Endothelial cell of umbilical vein (primary cell): ENCODE measurements at regions not wholly inside any gene's neighbourhood (a gene's known extent, or its start where the extent isn't known, plus 50 kb on each side); places are given as distances from the start of the nearest gene placed in this dataset.

ENCODE experiments used
- BruUV-seq: library from RNA; stranded (reverse); fragments of 400-500 nt; replicated peaks from 2 replicates; lab custom pipeline; 2021; lab: Mats Ljungman, UMichigan
- CTCF ChIA-PET: fragments of 300-600, 350-600 bp; sonication (Branson Sonifier 250); formaldehyde crosslinking; loops from one replicate; lab custom pipeline; 2021; ENCODE audit warnings: antibody characterized with exemption, inconsistent platforms; lab: Charles Lee
- POLR2A ChIA-PET: fragments of 300-600, 350-600 bp; sonication (Branson Sonifier 250); formaldehyde crosslinking; loops from one replicate; lab custom pipeline; 2021; ENCODE audit warnings: antibody characterized with exemption, inconsistent platforms; lab: Charles Lee
- DNase-seq: peaks from one replicate; pipeline ENCODE4 v3.0.0-alpha.2; 2011; ENCODE audit warnings: low read depth, low spot score
- FAIRE-seq: peaks from 2 replicates; lab custom pipeline; 2011; peaks lifted over from hg19 to GRCh38; lab: Jason Lieb, UNC
- H2AFZ ChIP-seq: 2 replicates; pipeline ENCODE4 v1.6.0; 2012; ENCODE audit warnings: low read depth, low read length, control low read depth, inconsistent platforms
- H3K27ac ChIP-seq: 2 replicates; pipeline ENCODE4 v1.5.1; 2011; ENCODE audit warnings: low read depth, mild to moderate bottlenecking, control low read depth, low read length, moderate library complexity; ENCODE audit not compliant: insufficient read depth
- H3K27me3 ChIP-seq, 2 experiments: 2 replicates each; pipeline versions ENCODE4 v1.6.0 to v1.6.1; 2011; ENCODE audit warnings: low read length in 2 of 2, mixed read lengths in 1 of 2; ENCODE audit not compliant: control insufficient read depth in 2 of 2, insufficient read depth in 2 of 2
- H3K36me3 ChIP-seq, 2 experiments: 2 replicates in 1 of 2; 3 replicates in 1 of 2; pipeline ENCODE4 v1.5.1; 2011; ENCODE audit warnings: low read length in 2 of 2, mild to moderate bottlenecking in 1 of 2, moderate library complexity in 1 of 2; ENCODE audit not compliant: control insufficient read depth in 2 of 2, insufficient read depth in 2 of 2; ENCODE audit errors: extremely low read depth in 1 of 2
- H3K4me1 ChIP-seq: 3 replicates; pipeline ENCODE4 v1.5.1; 2011; ENCODE audit warnings: mild to moderate bottlenecking, low read length; ENCODE audit not compliant: control insufficient read depth, insufficient read depth; ENCODE audit errors: extremely low read depth
- H3K4me2 ChIP-seq: 2 replicates; pipeline ENCODE4 v1.6.1; 2011; ENCODE audit warnings: low read length, control low read depth, mixed read lengths; ENCODE audit not compliant: insufficient read depth
- H3K4me3 ChIP-seq, 3 experiments: fragments of 200-600 bp in 1 of 3; sonication (generic), shearing (Covaris generic) in 1 of 3; replicated peaks in 1 of 3; 2 replicates each; pipeline ENCODE4 v1.5.1; 2011 to 2016; ENCODE audit warnings: control low read depth in 3 of 3, low read length in 3 of 3, mild to moderate bottlenecking in 2 of 3, inconsistent platforms in 1 of 3, low read depth in 1 of 3, moderate library complexity in 1 of 3; ENCODE audit not compliant: insufficient read depth in 1 of 3
- H3K79me2 ChIP-seq: 2 replicates; pipeline ENCODE4 v1.6.0; 2012; ENCODE audit warnings: low read length, inconsistent platforms; ENCODE audit not compliant: control insufficient read depth, insufficient read depth
- H3K9ac ChIP-seq: replicated peaks from 2 replicates; pipeline ENCODE3; 2011; ENCODE audit warnings: low read length, control low read depth; ENCODE audit not compliant: insufficient read depth; ENCODE audit errors: extremely low read depth
- H3K9me1 ChIP-seq: replicated peaks from 3 replicates; pipeline ENCODE4 v1.6.0; 2011; ENCODE audit warnings: mild to moderate bottlenecking, low read length; ENCODE audit not compliant: control insufficient read depth, insufficient read depth; ENCODE audit errors: extremely low read depth
- H3K9me3 ChIP-seq: replicated peaks from 2 replicates; pipeline ENCODE4 v1.5.1; 2012; ENCODE audit warnings: low read length, inconsistent platforms; ENCODE audit not compliant: control insufficient read depth, insufficient read depth
- H4K20me1 ChIP-seq: replicated peaks from 2 replicates; pipeline ENCODE3; 2011; ENCODE audit warnings: mild to moderate bottlenecking, low read length; ENCODE audit not compliant: control insufficient read depth, insufficient read depth; ENCODE audit errors: extremely low read depth
- EZH2 ChIP-seq: IDR thresholded peaks from 2 replicates; pipeline ENCODE4 v1.6.1; 2012; ENCODE audit warnings: borderline replicate concordance, low read depth, mild to moderate bottlenecking, moderate library complexity, low read length, inconsistent platforms; ENCODE audit not compliant: severe bottlenecking
- FOS ChIP-seq: IDR thresholded peaks from 2 replicates; pipeline ENCODE4 v1.6.1; 2011; ENCODE audit warnings: mild to moderate bottlenecking, low read length, moderate library complexity, borderline replicate concordance; ENCODE audit not compliant: insufficient read depth
- GATA2 ChIP-seq: IDR thresholded peaks from 2 replicates; pipeline ENCODE4 v1.7.0; 2011; ENCODE audit warnings: low read depth, mild to moderate bottlenecking, moderate library complexity, mixed read lengths, low read length; ENCODE audit not compliant: insufficient read length, insufficient read depth
- JUN ChIP-seq: IDR thresholded peaks from 2 replicates; pipeline ENCODE4 v1.6.1; 2011; ENCODE audit warnings: borderline replicate concordance, low read depth; ENCODE audit not compliant: insufficient read length, insufficient read depth
- MYC ChIP-seq: IDR thresholded peaks from one replicate; pipeline ENCODE4 v1.6.1; 2011; ENCODE audit warnings: mild to moderate bottlenecking, low read depth, low read length
- POLR2A ChIP-seq: IDR thresholded peaks from 2 replicates; pipeline ENCODE4 v1.6.1; 2012; ENCODE audit warnings: low read depth, mild to moderate bottlenecking, control low read depth, low read length
- POLR2AphosphoS5 ChIP-seq: IDR thresholded peaks from 2 replicates; pipeline ENCODE4 v1.6.1; 2012; ENCODE audit warnings: low read depth, mild to moderate bottlenecking, control low read depth, low read length, moderate library complexity; ENCODE audit not compliant: insufficient read depth
- dilution Hi-C: fragments of 300-500 bp; cut with MboI; formaldehyde crosslinking; loops from one replicate; pipeline ENCODE4 v1.15.0; 2019; ENCODE audit warnings: low sequenced_read_pairs; ENCODE audit not compliant: extremely low pct_ligation_motif_present
- intact Hi-C: fragments of 100-400 bp; cut with micrococcal nuclease; formaldehyde crosslinking; loops from one replicate; pipeline ENCODE4 v1.10.0; 2022
- TF ChIP-seq, protein P1 (sequence below): IDR thresholded peaks from 2 replicates; pipeline ENCODE4 v1.6.1; 2011; ENCODE audit not compliant: insufficient read depth, insufficient read length
- TF ChIP-seq, protein P2 (sequence below), 2 donors: IDR thresholded peaks; 1 replicate in 1 of 2; 2 replicates in 1 of 2; pipeline ENCODE4 v1.5.1; 2011; ENCODE audit warnings: low read length in 2 of 2, mild to moderate bottlenecking in 2 of 2, moderate library complexity in 2 of 2, control low read depth in 1 of 2, inconsistent platforms in 1 of 2, low read depth in 1 of 2; ENCODE audit not compliant: insufficient read depth in 1 of 2; ENCODE audit errors: extremely low read depth in 1 of 2

DNA sequence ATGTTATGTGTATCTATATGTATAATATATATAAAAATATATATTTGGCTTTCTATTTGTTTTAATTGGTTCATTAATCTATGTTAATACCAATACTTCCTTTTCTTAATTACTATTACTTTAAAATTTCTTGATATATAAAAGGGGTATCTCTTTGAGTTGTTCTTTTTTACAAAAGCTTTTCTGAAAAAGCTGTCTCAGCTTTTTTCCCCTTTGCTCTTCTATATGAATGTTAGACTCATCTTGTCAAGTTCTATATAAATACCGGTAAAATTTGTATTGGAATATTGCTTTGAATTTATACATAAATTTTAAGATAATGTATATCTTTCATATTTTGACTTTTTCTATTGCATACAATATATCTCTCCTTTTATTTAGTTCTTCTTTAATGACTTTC lies 139.8 kb upstream of the FOXG1 start:
- H3K9ac ChIP-seq: no peak overlapping the region
- H3K4me2 ChIP-seq: no peak overlapping the region
- CTCF ChIA-PET: no interaction called here
- POLR2A ChIA-PET: no interaction called here
- H3K27me3 ChIP-seq: peaks cover 0 to 2% of the 10 kb centered on the region in 2 experiments
- no peak overlapping the region for H3K27ac ChIP-seq
- DNase-seq: no peak
- no TSS peak for BruUV-seq
- no peak overlapping the region for H2AFZ ChIP-seq
- no peaks in the 10 kb centered on the region for H4K20me1 ChIP-seq
- no peak for TF ChIP-seq POLR2A
- TF ChIP-seq EZH2: no peak
- TF ChIP-seq FOS: no peak
- TF ChIP-seq POLR2AphosphoS5: no peak
- TF ChIP-seq MYC: no peak
- TF ChIP-seq JUN: no peak
- TF ChIP-seq, protein P1, sequence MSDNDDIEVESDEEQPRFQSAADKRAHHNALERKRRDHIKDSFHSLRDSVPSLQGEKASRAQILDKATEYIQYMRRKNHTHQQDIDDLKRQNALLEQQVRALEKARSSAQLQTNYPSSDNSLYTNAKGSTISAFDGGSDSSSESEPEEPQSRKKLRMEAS: no peak
- TF ChIP-seq GATA2: no peak
- TF ChIP-seq, protein P2, sequence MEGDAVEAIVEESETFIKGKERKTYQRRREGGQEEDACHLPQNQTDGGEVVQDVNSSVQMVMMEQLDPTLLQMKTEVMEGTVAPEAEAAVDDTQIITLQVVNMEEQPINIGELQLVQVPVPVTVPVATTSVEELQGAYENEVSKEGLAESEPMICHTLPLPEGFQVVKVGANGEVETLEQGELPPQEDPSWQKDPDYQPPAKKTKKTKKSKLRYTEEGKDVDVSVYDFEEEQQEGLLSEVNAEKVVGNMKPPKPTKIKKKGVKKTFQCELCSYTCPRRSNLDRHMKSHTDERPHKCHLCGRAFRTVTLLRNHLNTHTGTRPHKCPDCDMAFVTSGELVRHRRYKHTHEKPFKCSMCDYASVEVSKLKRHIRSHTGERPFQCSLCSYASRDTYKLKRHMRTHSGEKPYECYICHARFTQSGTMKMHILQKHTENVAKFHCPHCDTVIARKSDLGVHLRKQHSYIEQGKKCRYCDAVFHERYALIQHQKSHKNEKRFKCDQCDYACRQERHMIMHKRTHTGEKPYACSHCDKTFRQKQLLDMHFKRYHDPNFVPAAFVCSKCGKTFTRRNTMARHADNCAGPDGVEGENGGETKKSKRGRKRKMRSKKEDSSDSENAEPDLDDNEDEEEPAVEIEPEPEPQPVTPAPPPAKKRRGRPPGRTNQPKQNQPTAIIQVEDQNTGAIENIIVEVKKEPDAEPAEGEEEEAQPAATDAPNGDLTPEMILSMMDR (IDR thresholded peaks at IDR 0.05; ENCODE audit: extremely low read depth in 1 of 2, insufficient read depth in 1 of 2, low read depth in 1 of 2, low read length in 2 of 2): no peak
- intact Hi-C loops (no loop called here), dilution Hi-C loops (no loop called here)
- H3K36me3 ChIP-seq: no peaks in the 10 kb centered on the region
- no peaks in the 10 kb centered on the region for H3K4me1 ChIP-seq
- H3K79me2 ChIP-seq: no peaks in the 10 kb centered on the region
- H3K4me3 ChIP-seq: no peak overlapping the region
- H3K9me1 ChIP-seq: no peaks in the 10 kb centered on the region
- no peaks in the 10 kb centered on the region for H3K9me3 ChIP-seq
- FAIRE-seq: no peak
